Activated CD4-positive, alpha-beta T cell treated with anti-CD3 and anti-CD28 coated beads, Interleukin-2, amount 10 ng/mL, durations not matched to agents 7 days and 5 days (primary cell): ENCODE measurements at regions not wholly inside any gene's neighbourhood (a gene's known extent, or its start where the extent isn't known, plus 50 kb on each side); places are given as distances from the start of the nearest gene placed in this dataset.

Experiments used
- CTCF ChIA-PET: fragments of 350-600 bp; sonication (Branson Sonifier 250); formaldehyde crosslinking; loops from one replicate; lab custom pipeline; 2021; ENCODE audit warnings: antibody characterized with exemption; lab: Charles Lee
- POLR2A ChIA-PET: fragments of 350-600 bp; sonication (Branson Sonifier 250); formaldehyde crosslinking; loops from one replicate; lab custom pipeline; 2021; ENCODE audit warnings: antibody characterized with exemption; lab: Charles Lee
- DNase-seq: peaks from one replicate; pipeline ENCODE4 v3.0.0-alpha.2; 2020
- H3K27ac Mint-ChIP-seq: one replicate; pipeline ENCODE4 v1.8.0; 2021; ENCODE audit warnings: mild to moderate bottlenecking, moderate library complexity, mixed read lengths
- H3K27me3 Mint-ChIP-seq: one replicate; pipeline ENCODE4 v1.8.0; 2021; ENCODE audit warnings: mixed read lengths
- H3K36me3 Mint-ChIP-seq: one replicate; pipeline ENCODE4 v1.8.0; 2021; ENCODE audit warnings: low read depth, mixed read lengths
- H3K4me1 Mint-ChIP-seq: one replicate; pipeline ENCODE4 v1.8.0; 2021; ENCODE audit warnings: mixed read lengths
- H3K4me3 Mint-ChIP-seq: one replicate; pipeline ENCODE4 v1.8.0; 2021; ENCODE audit warnings: mild to moderate bottlenecking, moderate library complexity, mixed read lengths
- H3K9me3 Mint-ChIP-seq: one replicate; pipeline ENCODE4 v1.8.0; 2021; ENCODE audit warnings: mixed read lengths

DNA sequence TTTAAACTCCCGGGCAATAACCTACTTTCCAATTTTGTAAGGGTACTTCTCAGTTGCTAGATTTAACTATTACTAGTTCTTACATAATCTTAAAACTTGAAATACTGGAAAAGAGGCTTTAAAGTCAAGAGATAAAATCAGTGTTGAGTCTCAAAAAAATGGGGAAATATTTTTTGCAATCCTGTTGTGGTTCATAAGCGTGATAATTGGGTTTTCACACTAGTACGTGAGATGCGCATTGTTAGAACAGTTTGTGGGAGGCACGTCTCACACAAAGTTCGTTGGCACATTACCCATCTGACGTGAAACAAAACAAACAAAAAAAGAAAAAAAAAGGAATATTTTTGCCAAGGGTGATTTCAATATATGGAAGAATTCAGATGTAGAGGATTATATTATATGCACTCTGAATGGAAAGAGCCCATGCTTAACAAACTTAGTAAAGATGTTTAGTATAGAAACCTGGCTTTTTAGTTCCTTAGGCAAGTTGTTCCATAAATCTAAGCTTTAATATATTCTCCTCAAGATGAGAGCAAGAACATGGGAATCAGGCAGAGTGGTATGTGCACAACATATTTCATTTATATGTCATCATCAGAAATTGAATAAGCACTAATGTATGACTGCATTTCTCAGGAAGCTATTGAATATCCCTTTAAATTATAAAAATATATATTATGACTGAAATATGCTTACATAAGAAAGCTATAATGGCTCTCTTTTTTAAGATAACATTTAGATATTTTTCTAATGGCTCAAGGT, 73.9 kb upstream of the TNFSF4 start:
- CTCF ChIA-PET = no interaction called here
- H3K27ac Mint-ChIP-seq = no peak overlapping the region
- H3K27me3 Mint-ChIP-seq = peaks cover 11% of the 10 kb centered on the region
- no peaks in the 10 kb centered on the region for H3K9me3 Mint-ChIP-seq
- no peaks in the 10 kb centered on the region for H3K36me3 Mint-ChIP-seq
- H3K4me3 Mint-ChIP-seq = no peak overlapping the region
- H3K4me1 Mint-ChIP-seq = peaks cover 8% of the 10 kb centered on the region
- POLR2A ChIA-PET = no interaction called here
- DNase-seq = no peak

- Mint-ChIP-seq H3K4me1 (no peaks in the 10 kb centered on the region), H3K9me3 (peaks cover 4% of the 10 kb centered on the region), H3K36me3 (no peaks in the 10 kb centered on the region), H3K27ac (no peak overlapping the region), H3K4me3 (no peak overlapping the region), H3K27me3 (peaks cover 9% of the 10 kb centered on the region)
- POLR2A ChIA-PET = no interaction called here
- CTCF ChIA-PET = no interaction called here
- no peak for DNase-seq
Measured at GRCh38 chr1:173285048-173285447, 77.9 kb upstream of the TNFSF4 start.

DNA sequence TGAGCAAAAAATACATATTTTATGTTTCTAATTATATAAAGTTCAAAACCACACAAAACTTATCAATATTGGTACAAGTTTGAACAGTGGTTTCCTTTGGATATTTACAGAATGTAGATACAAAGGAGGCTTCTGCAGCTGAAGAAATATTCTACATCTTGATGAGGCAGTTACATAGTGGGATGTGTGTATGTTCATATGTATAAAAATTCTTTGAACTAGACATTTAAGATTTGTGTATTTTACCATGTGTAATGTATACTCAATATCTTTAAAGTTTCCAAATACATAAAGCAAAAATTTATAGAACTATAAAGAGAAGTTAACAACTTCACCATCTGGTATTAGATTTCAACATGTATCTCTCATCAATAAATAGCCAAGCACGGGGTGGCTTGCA, 80.7 kb upstream of the TNFSF4 start:
- ChIA-PET CTCF (no interaction called here), POLR2A (no interaction called here)
- no peaks in the 10 kb centered on the region for H3K36me3 Mint-ChIP-seq
- no peak for DNase-seq
- H3K4me3 Mint-ChIP-seq = no peak overlapping the region
- peaks cover 18% of the 10 kb centered on the region for H3K27me3 Mint-ChIP-seq
- no peak overlapping the region for H3K27ac Mint-ChIP-seq
- peaks cover 13% of the 10 kb centered on the region for H3K9me3 Mint-ChIP-seq
- H3K4me1 Mint-ChIP-seq = no peaks in the 10 kb centered on the region

DNA sequence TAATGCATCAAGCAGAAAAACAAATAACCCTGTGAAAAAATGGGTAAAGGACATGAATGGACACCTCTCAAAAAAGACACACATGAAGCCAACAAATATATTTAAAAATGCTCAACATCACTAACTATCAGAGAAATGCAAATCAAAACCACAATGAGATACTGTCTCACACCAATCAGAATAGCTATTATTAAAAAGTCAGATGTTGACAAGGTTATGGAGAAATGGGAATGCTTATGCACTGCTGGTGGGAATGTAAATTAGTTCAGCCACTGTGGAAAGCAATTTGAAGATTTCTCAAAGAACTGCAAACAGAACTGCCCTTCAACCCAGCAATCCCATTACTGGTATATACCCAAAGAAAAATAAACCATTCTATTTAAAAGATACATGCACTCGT, 86.6 kb upstream of the TNFSF4 start:
- H3K4me3 Mint-ChIP-seq = no peak overlapping the region
- POLR2A ChIA-PET = no interaction called here
- CTCF ChIA-PET = no interaction called here
- no peaks in the 10 kb centered on the region for H3K36me3 Mint-ChIP-seq
- no peak overlapping the region for H3K27ac Mint-ChIP-seq
- H3K27me3 Mint-ChIP-seq = peaks cover 19% of the 10 kb centered on the region
- H3K4me1 Mint-ChIP-seq = peaks cover 13% of the 10 kb centered on the region
- peaks cover 13% of the 10 kb centered on the region for H3K9me3 Mint-ChIP-seq
- DNase-seq = no peak

DNA sequence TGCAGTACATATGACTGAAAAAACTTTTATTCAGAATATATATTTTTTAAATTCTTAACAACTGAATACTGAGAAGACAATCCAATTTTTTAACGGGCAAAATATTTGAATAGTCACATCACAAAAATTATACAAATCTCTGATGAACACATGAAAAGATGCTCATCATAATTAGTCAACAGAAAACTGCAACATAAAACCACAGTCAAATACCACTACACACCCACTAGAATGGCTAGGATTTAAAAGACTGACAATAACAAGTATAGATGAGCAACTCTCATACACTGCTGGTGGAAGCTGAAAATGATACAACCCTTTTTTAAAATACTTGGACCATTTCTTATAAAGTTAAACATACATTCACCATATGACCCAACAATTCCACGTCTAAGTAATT, 87.7 kb upstream of the TNFSF4 start:
- Mint-ChIP-seq H3K36me3 (no peaks in the 10 kb centered on the region), H3K4me1 (peaks cover 13% of the 10 kb centered on the region), H3K9me3 (peaks cover 11% of the 10 kb centered on the region), H3K27ac (no peak overlapping the region), H3K27me3 (peaks cover 19% of the 10 kb centered on the region), H3K4me3 (no peak overlapping the region)
- CTCF ChIA-PET = no interaction called here
- no peak for DNase-seq
- POLR2A ChIA-PET = no interaction called here

GRCh38 chr1:173295391-173295790, 88.3 kb upstream of the TNFSF4 start:
- Mint-ChIP-seq H3K9me3 (peaks cover 8% of the 10 kb centered on the region), H3K27ac (no peak overlapping the region), H3K4me3 (no peak overlapping the region), H3K4me1 (peaks cover 13% of the 10 kb centered on the region), H3K36me3 (no peaks in the 10 kb centered on the region), H3K27me3 (peaks cover 19% of the 10 kb centered on the region)
- POLR2A ChIA-PET = no interaction called here
- CTCF ChIA-PET = no interaction called here
- no peak for DNase-seq

DNA sequence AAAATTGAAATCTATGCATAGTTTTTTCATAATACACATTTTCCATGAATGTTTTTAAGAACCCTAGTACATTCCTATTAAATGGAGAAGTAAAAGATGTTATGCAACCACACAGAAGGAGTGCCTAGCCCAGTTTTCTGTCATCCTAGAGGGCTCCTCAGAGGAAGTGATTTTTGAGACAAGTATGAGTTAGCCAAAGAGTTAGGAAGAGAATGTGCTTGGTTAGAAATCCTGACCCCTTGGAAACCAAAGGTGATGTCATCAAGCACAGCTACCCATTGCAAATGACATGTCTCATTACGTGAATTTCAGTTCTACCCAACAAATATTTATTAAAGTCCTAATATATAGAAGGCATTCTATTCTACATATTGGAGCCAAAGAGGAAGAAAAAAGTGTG, 88.9 kb upstream of the TNFSF4 start:
- CTCF ChIA-PET = no interaction called here
- H3K9me3 Mint-ChIP-seq = peaks cover 8% of the 10 kb centered on the region
- H3K4me3 Mint-ChIP-seq = no peak overlapping the region
- H3K27me3 Mint-ChIP-seq = peaks cover 16% of the 10 kb centered on the region
- no peak for DNase-seq
- POLR2A ChIA-PET = no interaction called here
- no peaks in the 10 kb centered on the region for H3K36me3 Mint-ChIP-seq
- H3K27ac Mint-ChIP-seq = no peak overlapping the region
- H3K4me1 Mint-ChIP-seq = peaks cover 13% of the 10 kb centered on the region

DNA sequence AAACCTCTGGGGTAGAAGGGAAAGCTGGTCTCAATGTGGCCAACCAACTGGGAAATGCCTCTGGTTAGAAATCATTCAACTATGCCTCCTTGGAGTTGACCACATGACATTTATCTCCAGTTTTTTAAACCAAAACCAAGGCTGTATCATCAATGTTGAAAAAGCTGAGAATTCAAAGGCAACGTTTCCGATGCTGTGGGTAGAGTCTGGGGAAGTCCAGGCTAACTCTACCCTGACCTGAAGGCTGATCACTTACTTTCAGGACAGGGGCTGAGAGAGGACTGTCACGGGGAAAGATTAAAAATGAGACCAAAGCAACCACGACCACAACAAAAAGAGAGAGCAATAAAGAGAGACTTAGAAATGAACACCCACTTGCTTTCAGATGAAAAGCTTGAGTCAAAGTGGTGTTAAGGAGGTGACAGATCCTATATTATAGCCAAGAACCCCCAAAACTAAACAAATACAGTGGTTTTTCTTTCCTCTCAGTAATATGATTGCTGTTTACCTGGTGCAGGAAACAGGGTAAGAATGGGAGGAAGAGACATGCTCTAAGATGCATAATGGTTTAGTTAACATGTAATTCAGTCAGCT, 90.8 kb upstream of the TNFSF4 start:
- no peaks in the 10 kb centered on the region for H3K36me3 Mint-ChIP-seq
- ChIA-PET POLR2A (no interaction called here), CTCF (no interaction called here)
- peaks cover 2% of the 10 kb centered on the region for H3K9me3 Mint-ChIP-seq
- peaks cover 15% of the 10 kb centered on the region for H3K4me1 Mint-ChIP-seq
- H3K27me3 Mint-ChIP-seq = peaks cover 7% of the 10 kb centered on the region
- peak; percentile 14 for DNase-seq
- no peak overlapping the region for H3K27ac Mint-ChIP-seq
- no peak overlapping the region for H3K4me3 Mint-ChIP-seq

GRCh38 chr1:173300061-173301044, 93.2 kb upstream of the TNFSF4 start:
- Mint-ChIP-seq H3K9me3 (peaks cover 2% of the 10 kb centered on the region), H3K4me1 (peaks cover 15% of the 10 kb centered on the region), H3K4me3 (no peak overlapping the region), H3K36me3 (no peaks in the 10 kb centered on the region), H3K27me3 (peaks cover 6% of the 10 kb centered on the region), H3K27ac (no peak overlapping the region)
- CTCF ChIA-PET = no interaction called here
- POLR2A ChIA-PET = no interaction called here
- no peak for DNase-seq

DNA sequence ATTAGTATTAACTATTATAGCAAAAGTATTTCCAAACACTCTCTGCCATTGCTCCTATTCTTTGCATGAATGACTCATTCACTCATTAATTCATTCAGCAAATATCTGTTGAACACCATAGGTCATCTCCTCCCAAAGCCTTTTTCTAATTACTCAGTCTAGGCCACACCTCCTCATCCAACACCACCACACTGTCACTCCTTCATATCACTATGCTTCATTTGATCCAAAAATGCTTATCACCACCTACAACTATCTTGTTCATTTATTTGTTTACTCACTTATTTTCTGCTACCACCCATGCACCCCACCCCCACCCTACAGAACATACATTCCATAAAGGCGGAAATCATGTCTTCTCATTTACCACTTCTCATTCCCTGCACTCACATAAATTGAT, 94.4 kb upstream of the TNFSF4 start:
- Mint-ChIP-seq H3K27me3 (peaks cover 2% of the 10 kb centered on the region), H3K4me1 (peaks cover 15% of the 10 kb centered on the region), H3K4me3 (no peak overlapping the region), H3K27ac (no peak overlapping the region), H3K9me3 (peaks cover 2% of the 10 kb centered on the region), H3K36me3 (no peaks in the 10 kb centered on the region)
- ChIA-PET POLR2A (no interaction called here), CTCF (interaction anchor here (0.5 kb wide), 1 partner anchor 1283 kb away, joined by 3 read pairs; no protein-coding TSS in a partner anchor)
- no peak for DNase-seq

GRCh38 chr1:173302366-173302765, 95.2 kb upstream of the TNFSF4 start:
- H3K36me3 Mint-ChIP-seq = no peaks in the 10 kb centered on the region
- H3K9me3 Mint-ChIP-seq = peaks cover 2% of the 10 kb centered on the region
- no peak for DNase-seq
- H3K4me1 Mint-ChIP-seq = peaks cover 15% of the 10 kb centered on the region
- H3K27me3 Mint-ChIP-seq = peaks cover 2% of the 10 kb centered on the region
- ChIA-PET CTCF (no interaction called here), POLR2A (no interaction called here)
- no peak overlapping the region for H3K4me3 Mint-ChIP-seq
- no peak overlapping the region for H3K27ac Mint-ChIP-seq

GRCh38 chr1:173302890-173303829, 96.0 kb upstream of the TNFSF4 start:
- Mint-ChIP-seq H3K36me3 (no peaks in the 10 kb centered on the region), H3K9me3 (peaks cover 2% of the 10 kb centered on the region), H3K4me1 (peaks cover 7% of the 10 kb centered on the region), H3K27me3 (peaks cover 2% of the 10 kb centered on the region), H3K27ac (no peak overlapping the region), H3K4me3 (no peak overlapping the region)
- POLR2A ChIA-PET = no interaction called here
- CTCF ChIA-PET = no interaction called here
- DNase-seq = no peak
